Transverse colon (tissue), 4 donors: ENCODE measurements at regions not wholly inside any gene's neighbourhood (a gene's known extent, or its start where the extent isn't known, plus 50 kb on each side); places are given as distances from the start of the nearest gene placed in this dataset.

Source experiments
- DNase-seq: peaks from one replicate; pipeline ENCODE4 v3.0.0-alpha.2; 2019
- H3K27ac ChIP-seq, 4 donors: fragments of 200-600 bp; sonication (generic); 2 replicates each; pipeline ENCODE4 v1.5.1; 2016 to 2018; ENCODE audit warnings: inconsistent platforms in 4 of 4
- H3K27me3 ChIP-seq: fragments of 200-600 bp; sonication (generic); 2 replicates; pipeline ENCODE4 v1.5.1; 2017; ENCODE audit warnings: inconsistent platforms
- H3K36me3 ChIP-seq, 4 donors: fragments of 200-600 bp; sonication (generic); 2 replicates each; pipeline ENCODE4 v1.5.1; 2017 to 2019; ENCODE audit warnings: inconsistent platforms in 4 of 4
- H3K4me1 ChIP-seq, 4 donors: fragments of 200-600 bp; sonication (generic); 2 replicates each; pipeline ENCODE4 v1.5.1; 2017 to 2020; ENCODE audit warnings: inconsistent platforms in 4 of 4
- H3K4me3 ChIP-seq, 4 donors: fragments of 200-600 bp; sonication (generic); 1 replicate in 1 of 4; 2 replicates in 3 of 4; pipeline versions ENCODE4 v1.5.1 to v1.6.1; 2017 to 2019; ENCODE audit warnings: inconsistent platforms in 4 of 4
- H3K9me3 ChIP-seq, 2 donors: fragments of 200-600 bp; sonication (generic); 2 replicates each; pipeline ENCODE4 v1.5.1; 2017 to 2019; ENCODE audit warnings: inconsistent platforms in 2 of 2
- CTCF ChIP-seq, 5 experiments: fragments of 200-600 bp in 3 of 5; fragments of 450-650 bp in 2 of 5; sonication (generic) in 3 of 5; IDR thresholded peaks; 1 replicate in 2 of 5; 2 replicates in 3 of 5; pipeline ENCODE4 v1.5.1; 2016 to 2017; ENCODE audit warnings: antibody characterized with exemption in 5 of 5, inconsistent platforms in 3 of 5, mild to moderate bottlenecking in 2 of 5, moderate library complexity in 1 of 5
- EP300 ChIP-seq: sonication (generic); formaldehyde crosslinking; IDR thresholded peaks from one replicate; pipeline ENCODE4 v1.6.1; 2017; ENCODE audit warnings: antibody characterized with exemption, low read depth
- POLR2A ChIP-seq: fragments of 450-650 bp; IDR thresholded peaks from one replicate; pipeline ENCODE4 v1.6.1; 2016; ENCODE audit warnings: antibody characterized with exemption, mild to moderate bottlenecking, moderate library complexity
- POLR2AphosphoS5 ChIP-seq, 3 donors: sonication (generic); formaldehyde crosslinking; IDR thresholded peaks; one replicate each; pipeline ENCODE4 v1.6.1; 2016; ENCODE audit warnings: antibody characterized with exemption in 3 of 3
- WGBS, 2 donors: methylation state at CpG; one replicate each; pipeline ENCODE4 v1.1.5; 2018; ENCODE audit warnings: low coverage in 1 of 2; 5-methylcytosine and 5-hydroxymethylcytosine counted together
- in situ Hi-C, 4 donors: fragments of 200-750 bp; cut with MboI; loops; one replicate each; pipeline versions ENCODE4 v1.15.0 to v1.15.1; 2017; ENCODE audit warnings: low sequenced_read_pairs in 3 of 4, low pct_ligation_motif_present in 1 of 4, low pct_unique_long_range_greater_than_20kb in 1 of 4
- intact Hi-C: fragments of 100-400 bp; cut with DNase I; formaldehyde crosslinking; loops from one replicate; pipeline ENCODE4 v1.15.1; 2023; ENCODE audit warnings: low total_unique reads

GRCh38 chr13:62060570-62060969, 644.9 kb upstream of the PCDH20 start:
- no peak overlapping the region for H3K4me3 ChIP-seq
- WGBS, 2 donors = 78 to 100% methylated on average over 1 to 2 of the region's 2 CpGs
- no peaks in the 10 kb centered on the region for H3K27me3 ChIP-seq
- no peak for DNase-seq
- in situ Hi-C loops = no loop called here
- no peaks in the 10 kb centered on the region for H3K9me3 ChIP-seq
- intact Hi-C loops = no loop called here
- H3K27ac ChIP-seq = no peak overlapping the region
- H3K36me3 ChIP-seq = no peaks in the 10 kb centered on the region
- no peak for TF ChIP-seq CTCF (IDR thresholded peaks at IDR 0.05)
- no peak for TF ChIP-seq POLR2AphosphoS5 (IDR thresholded peaks at IDR 0.05)
- TF ChIP-seq EP300 = no peak
- no peak for TF ChIP-seq POLR2A
- no peaks in the 10 kb centered on the region for H3K4me1 ChIP-seq

- intact Hi-C loops = no loop called here
- in situ Hi-C loops = no loop called here
- Histone ChIP-seq H3K4me3 (no peak overlapping the region), H3K4me1 (no peaks in the 10 kb centered on the region), H3K27me3 (no peaks in the 10 kb centered on the region), H3K36me3 (no peaks in the 10 kb centered on the region), H3K27ac (no peak overlapping the region), H3K9me3 (no peaks in the 10 kb centered on the region)
- 43 to 49% methylated on average over 2 of the region's 2 CpGs for WGBS, 2 donors
- TF ChIP-seq POLR2A (no peak), POLR2AphosphoS5 (IDR thresholded peaks at IDR 0.05) (no peak), CTCF (IDR thresholded peaks at IDR 0.05) (no peak), EP300 (no peak)
- DNase-seq = no peak
Measured at GRCh38 chr13:62057286-62057685, 641.6 kb upstream of the PCDH20 start.

- intact Hi-C loops (no loop called here), in situ Hi-C loops (no loop called here)
- WGBS, 2 donors = 82 to 87% methylated on average over 2 of the region's 2 CpGs
- no peak overlapping the region for H3K27ac ChIP-seq
- H3K9me3 ChIP-seq = peaks cover 0 to 3% of the 10 kb centered on the region in 2 donors
- no peaks in the 10 kb centered on the region for H3K36me3 ChIP-seq
- DNase-seq = no peak
- no peaks in the 10 kb centered on the region for H3K4me1 ChIP-seq
- no peaks in the 10 kb centered on the region for H3K27me3 ChIP-seq
- no peak overlapping the region for H3K4me3 ChIP-seq
- TF ChIP-seq POLR2AphosphoS5 (IDR thresholded peaks at IDR 0.05) (no peak), CTCF (IDR thresholded peaks at IDR 0.05) (no peak), EP300 (no peak), POLR2A (no peak)
Measured at GRCh38 chr13:62049992-62050391, 634.3 kb upstream of the PCDH20 start.

GRCh38 chr13:62046512-62046911, 630.9 kb upstream of the PCDH20 start:
- intact Hi-C loops = no loop called here
- 86% methylated on average over 12 of the region's 13 CpGs; no CpG with 5 or more reads in 1 of the 2 donors for whole genome bisulfite sequencing, 2 donors
- Histone ChIP-seq H3K36me3 (no peaks in the 10 kb centered on the region), H3K4me3 (no peak overlapping the region), H3K9me3 (peaks cover 0 to 3% of the 10 kb centered on the region in 2 donors), H3K27me3 (no peaks in the 10 kb centered on the region), H3K4me1 (no peaks in the 10 kb centered on the region), H3K27ac (no peak overlapping the region)
- in situ Hi-C loops = no loop called here
- no peak for TF ChIP-seq POLR2AphosphoS5 (IDR thresholded peaks at IDR 0.05)
- TF ChIP-seq CTCF (IDR thresholded peaks at IDR 0.05) = no peak
- no peak for TF ChIP-seq POLR2A
- no peak for TF ChIP-seq EP300
- DNase-seq = no peak
